MM.1S (cell line): ENCODE measurements at regions not wholly inside any gene's neighbourhood (a gene's known extent, or its start where the extent isn't known, plus 50 kb on each side); places are given as distances from the start of the nearest gene placed in this dataset.

Source experiments
- DNase-seq: peaks from one replicate; pipeline ENCODE4 v3.0.0-alpha.2; 2015
- H2AFZ ChIP-seq: fragments of 300-600 bp; sonication (generic); 2 replicates; pipeline ENCODE4 v1.6.0; 2016; ENCODE audit warnings: antibody characterized with exemption, low read length
- H3F3A ChIP-seq: fragments of 300-600 bp; sonication (generic); 2 replicates; pipeline ENCODE4 v1.6.1; 2016; ENCODE audit warnings: mild to moderate bottlenecking, antibody characterized with exemption, low read length, moderate library complexity, mixed read lengths; ENCODE audit not compliant: insufficient read depth
- H3K27ac ChIP-seq: fragments of 300-600 bp; sonication (generic); 2 replicates; pipeline ENCODE4 v1.5.1; 2016; ENCODE audit warnings: mild to moderate bottlenecking, low read length
- H3K27me3 ChIP-seq: fragments of 300-600 bp; sonication (generic); replicated peaks from 2 replicates; pipeline ENCODE4 v1.6.0; 2016; ENCODE audit warnings: low read length; ENCODE audit not compliant: insufficient read depth
- H3K36me3 ChIP-seq: fragments of 300-600 bp; sonication (generic); replicated peaks from 2 replicates; pipeline ENCODE4 v1.6.1; 2016; ENCODE audit warnings: mild to moderate bottlenecking, low read length, mixed read lengths; ENCODE audit not compliant: insufficient read depth
- H3K4me1 ChIP-seq: fragments of 300-600 bp; sonication (generic); 2 replicates; pipeline ENCODE4 v1.6.1; 2016; ENCODE audit warnings: low read length, mixed read lengths
- H3K4me2 ChIP-seq: fragments of 300-600 bp; sonication (generic); 2 replicates; pipeline ENCODE4 v1.6.0; 2016; ENCODE audit warnings: low read depth, low read length
- H3K4me3 ChIP-seq: fragments of 300-600 bp; sonication (generic); 2 replicates; pipeline ENCODE4 v1.5.1; 2016; ENCODE audit warnings: low read length, mixed read lengths
- H3K79me2 ChIP-seq: fragments of 300-600 bp; sonication (generic); 2 replicates; pipeline ENCODE4 v1.6.1; 2016; ENCODE audit warnings: mixed run types, low read length, mixed read lengths
- H3K9ac ChIP-seq: fragments of 300-600 bp; sonication (generic); 2 replicates; pipeline ENCODE4 v1.6.1; 2016; ENCODE audit warnings: low read length, mixed read lengths
- H3K9me2 ChIP-seq: fragments of 300-600 bp; sonication (generic); replicated peaks from 2 replicates; pipeline ENCODE4 v1.6.1; 2016; ENCODE audit warnings: mild to moderate bottlenecking, low read length, mixed read lengths; ENCODE audit not compliant: insufficient read depth
- H3K9me3 ChIP-seq: fragments of 300-600 bp; sonication (generic); replicated peaks from 2 replicates; pipeline ENCODE4 v1.6.1; 2016; ENCODE audit warnings: mild to moderate bottlenecking, low read length, mixed read lengths; ENCODE audit not compliant: insufficient read depth
- H4K20me1 ChIP-seq: fragments of 300-600 bp; sonication (generic); 2 replicates; pipeline ENCODE4 v1.6.1; 2016; ENCODE audit warnings: mild to moderate bottlenecking, low read length, moderate library complexity, mixed read lengths; ENCODE audit not compliant: insufficient read depth
- EZH2 ChIP-seq: fragments of 300-600 bp; sonication (generic); optimal IDR thresholded peaks from 2 replicates; pipeline ENCODE3; 2017; ENCODE audit warnings: low read depth, mild to moderate bottlenecking, antibody characterized with exemption, low read length, mixed read lengths
- EZH2phosphoT487 ChIP-seq: fragments of 300-600 bp; sonication (generic); IDR thresholded peaks from 2 replicates; pipeline ENCODE4 v1.6.1; 2018; ENCODE audit warnings: antibody characterized with exemption, low read length
- TF ChIP-seq, protein P1 (sequence below): fragments of 300-600 bp; sonication (generic); IDR thresholded peaks from 2 replicates; pipeline ENCODE4 v1.5.1; 2016; ENCODE audit warnings: antibody characterized with exemption, low read length, mixed read lengths

DNA sequence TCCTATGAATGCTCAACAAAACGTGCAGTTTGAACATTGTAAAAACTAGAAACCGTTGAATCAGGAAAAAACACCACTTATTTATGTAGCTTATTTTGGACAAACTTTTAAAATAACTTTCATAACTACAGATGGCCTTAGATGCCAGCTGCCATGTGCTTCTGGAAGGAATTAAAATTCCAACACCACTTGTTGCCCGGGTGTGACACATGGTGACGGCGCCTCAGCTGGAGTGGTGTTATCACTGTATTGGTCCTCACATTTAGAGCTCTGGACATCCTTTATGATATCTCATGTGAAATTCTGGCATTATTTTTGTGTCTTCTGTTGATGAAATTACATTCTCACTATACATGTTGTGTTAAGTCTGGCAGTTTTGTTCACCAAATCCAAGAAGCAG, 211.0 kb downstream of the IPO8 start:
- TF ChIP-seq EZH2phosphoT487 (no peak), EZH2 (no peak)
- TF ChIP-seq, protein P1, sequence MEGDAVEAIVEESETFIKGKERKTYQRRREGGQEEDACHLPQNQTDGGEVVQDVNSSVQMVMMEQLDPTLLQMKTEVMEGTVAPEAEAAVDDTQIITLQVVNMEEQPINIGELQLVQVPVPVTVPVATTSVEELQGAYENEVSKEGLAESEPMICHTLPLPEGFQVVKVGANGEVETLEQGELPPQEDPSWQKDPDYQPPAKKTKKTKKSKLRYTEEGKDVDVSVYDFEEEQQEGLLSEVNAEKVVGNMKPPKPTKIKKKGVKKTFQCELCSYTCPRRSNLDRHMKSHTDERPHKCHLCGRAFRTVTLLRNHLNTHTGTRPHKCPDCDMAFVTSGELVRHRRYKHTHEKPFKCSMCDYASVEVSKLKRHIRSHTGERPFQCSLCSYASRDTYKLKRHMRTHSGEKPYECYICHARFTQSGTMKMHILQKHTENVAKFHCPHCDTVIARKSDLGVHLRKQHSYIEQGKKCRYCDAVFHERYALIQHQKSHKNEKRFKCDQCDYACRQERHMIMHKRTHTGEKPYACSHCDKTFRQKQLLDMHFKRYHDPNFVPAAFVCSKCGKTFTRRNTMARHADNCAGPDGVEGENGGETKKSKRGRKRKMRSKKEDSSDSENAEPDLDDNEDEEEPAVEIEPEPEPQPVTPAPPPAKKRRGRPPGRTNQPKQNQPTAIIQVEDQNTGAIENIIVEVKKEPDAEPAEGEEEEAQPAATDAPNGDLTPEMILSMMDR: no peak
- H3K79me2 ChIP-seq: no peaks in the 10 kb centered on the region
- no peaks in the 10 kb centered on the region for H3K36me3 ChIP-seq
- H2AFZ ChIP-seq: no peak overlapping the region
- no peak overlapping the region for H3K4me3 ChIP-seq
- DNase-seq: no peak
- no peaks in the 10 kb centered on the region for H3F3A ChIP-seq
- no peaks in the 10 kb centered on the region for H3K9me2 ChIP-seq
- no peaks in the 10 kb centered on the region for H4K20me1 ChIP-seq
- H3K9ac ChIP-seq: no peak overlapping the region
- no peaks in the 10 kb centered on the region for H3K9me3 ChIP-seq
- no peaks in the 10 kb centered on the region for H3K27me3 ChIP-seq
- H3K4me1 ChIP-seq: no peaks in the 10 kb centered on the region
- H3K27ac ChIP-seq: no peak overlapping the region
- no peak overlapping the region for H3K4me2 ChIP-seq

DNA sequence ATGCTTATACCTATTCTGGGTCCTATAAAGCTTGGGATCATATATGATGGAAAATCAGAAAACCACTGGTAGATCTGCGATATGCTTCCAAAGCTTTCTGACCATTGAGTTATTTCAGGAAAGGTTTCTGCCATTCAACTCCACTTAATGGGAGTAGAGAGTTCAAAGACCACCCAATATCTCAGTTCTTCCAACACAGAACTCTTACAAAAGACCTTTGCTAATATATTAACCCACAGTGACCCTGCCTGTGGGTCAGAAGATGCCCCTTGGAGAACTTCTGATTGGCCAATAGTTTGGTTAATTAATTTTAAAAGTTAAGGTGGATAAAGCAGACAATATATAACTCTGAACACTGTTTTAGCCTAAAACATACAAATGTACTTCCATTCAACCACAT, 213.0 kb downstream of the IPO8 start:
- Histone ChIP-seq H3K9me2 (no peaks in the 10 kb centered on the region), H3K9ac (no peak overlapping the region), H3K4me1 (no peaks in the 10 kb centered on the region), H3F3A (no peaks in the 10 kb centered on the region), H3K4me3 (no peak overlapping the region), H3K36me3 (no peaks in the 10 kb centered on the region), H4K20me1 (no peaks in the 10 kb centered on the region), H3K27ac (no peak overlapping the region), H3K4me2 (no peak overlapping the region), H3K27me3 (no peaks in the 10 kb centered on the region), H2AFZ (no peak overlapping the region), H3K79me2 (no peaks in the 10 kb centered on the region), H3K9me3 (no peaks in the 10 kb centered on the region)
- TF ChIP-seq EZH2: no peak
- DNase-seq: no peak

DNA sequence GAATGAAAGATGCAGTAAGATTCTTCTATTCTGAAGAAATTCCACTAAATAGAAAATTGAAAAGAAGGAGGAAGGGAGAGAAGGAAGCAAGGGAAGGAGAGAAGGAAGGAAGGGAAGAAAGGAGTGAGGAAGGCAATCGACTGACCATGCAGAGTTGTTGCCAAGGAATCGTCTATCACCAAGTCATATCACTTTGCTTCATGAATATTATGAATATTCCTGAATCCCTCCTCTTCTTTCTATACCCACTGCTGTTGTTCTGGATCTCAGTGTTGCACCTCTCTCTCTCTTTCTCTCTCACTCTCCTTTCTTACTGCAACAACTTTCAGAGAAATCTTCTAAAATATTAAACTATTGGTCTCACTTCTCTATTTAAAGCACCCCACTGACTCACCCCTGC, 222.4 kb downstream of the IPO8 start:
- Histone ChIP-seq H3K27ac (no peak overlapping the region), H3K27me3 (no peaks in the 10 kb centered on the region), H3K36me3 (no peaks in the 10 kb centered on the region), H3K9me2 (no peaks in the 10 kb centered on the region), H4K20me1 (no peaks in the 10 kb centered on the region), H3K4me3 (no peak overlapping the region), H3K79me2 (no peaks in the 10 kb centered on the region), H3K9ac (no peak overlapping the region), H3K9me3 (no peaks in the 10 kb centered on the region), H3K4me2 (no peak overlapping the region), H3F3A (no peaks in the 10 kb centered on the region), H3K4me1 (no peaks in the 10 kb centered on the region), H2AFZ (no peak overlapping the region)
- no peak for DNase-seq
- TF ChIP-seq EZH2: no peak
- no peak for TF ChIP-seq EZH2phosphoT487
- TF ChIP-seq, protein P1: no peak

DNA sequence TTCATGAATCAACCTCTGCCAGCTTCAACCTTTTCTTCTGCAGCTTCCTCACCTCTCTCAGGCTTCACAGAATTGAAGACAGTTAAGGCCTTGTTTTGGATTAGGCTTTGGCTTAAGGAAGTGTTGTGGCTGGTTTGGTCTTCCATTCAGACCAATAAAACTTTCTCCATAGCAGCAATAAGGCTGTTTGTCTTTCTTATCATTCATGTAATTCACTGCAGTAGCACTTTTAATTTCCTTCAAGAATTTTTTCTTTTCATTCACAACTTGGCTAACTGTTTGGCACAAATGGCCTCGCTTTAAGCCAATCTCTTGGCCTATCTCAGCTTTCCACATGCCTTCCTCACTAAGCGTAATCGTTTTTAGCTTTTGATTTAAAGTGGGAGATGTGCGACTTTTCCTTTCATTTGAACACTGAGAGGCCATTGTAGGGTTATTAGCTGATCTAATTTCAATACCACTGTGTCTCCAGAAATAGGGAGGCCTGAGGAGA, 229.5 kb downstream of the IPO8 start:
- H3K9me3 ChIP-seq: no peaks in the 10 kb centered on the region
- H3K27me3 ChIP-seq: no peaks in the 10 kb centered on the region
- H2AFZ ChIP-seq: no peak overlapping the region
- H3K9ac ChIP-seq: no peak overlapping the region
- H3F3A ChIP-seq: no peaks in the 10 kb centered on the region
- no peak for DNase-seq
- no peak overlapping the region for H3K4me3 ChIP-seq
- no peak for TF ChIP-seq EZH2
- TF ChIP-seq, protein P1: no peak
- TF ChIP-seq EZH2phosphoT487: no peak
- no peak overlapping the region for H3K4me2 ChIP-seq
- H3K36me3 ChIP-seq: no peaks in the 10 kb centered on the region
- H3K27ac ChIP-seq: no peak overlapping the region
- H4K20me1 ChIP-seq: no peaks in the 10 kb centered on the region
- no peaks in the 10 kb centered on the region for H3K79me2 ChIP-seq
- no peaks in the 10 kb centered on the region for H3K4me1 ChIP-seq
- H3K9me2 ChIP-seq: no peaks in the 10 kb centered on the region
